ENCODE measurements at regions not wholly inside any gene's neighbourhood (a gene's known extent, or its start where the extent isn't known, plus 50 kb on each side); places are given as distances from the start of the nearest gene placed in this dataset.

DNA sequence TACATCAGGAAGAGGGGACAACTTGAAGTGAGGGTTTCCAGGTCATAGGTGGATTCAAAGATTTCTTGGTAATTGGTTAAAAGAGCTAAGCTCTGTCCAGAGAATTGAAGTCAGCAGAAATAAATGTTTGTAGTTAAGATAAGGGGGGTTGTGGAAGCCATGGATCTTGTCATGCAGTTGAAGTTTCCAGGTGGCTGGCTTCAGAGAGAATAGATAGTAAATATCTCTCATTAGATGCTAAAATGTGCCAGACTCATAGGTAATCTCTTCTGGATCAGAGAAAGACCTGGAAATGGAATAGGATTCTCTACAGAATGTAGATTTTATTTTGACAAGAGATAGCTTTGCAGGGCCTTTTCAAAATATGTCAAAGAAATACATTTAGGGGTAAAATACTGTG, 491.7 kb downstream of the PRR16 start:
- TF ChIP-seq CTCF (IDR thresholded peaks at IDR 0.05) (no peak), POLR2A (IDR thresholded peaks at IDR 0.05) (no peak)

All from heart left ventricle (tissue), 13 donors.